Caco-2 (cell line): ENCODE measurements at regions not wholly inside any gene's neighbourhood (a gene's known extent, or its start where the extent isn't known, plus 50 kb on each side); places are given as distances from the start of the nearest gene placed in this dataset.

Experiments used
- BruUV-seq: library from RNA; stranded (reverse); fragments of 400-500 nt; replicated peaks from 2 replicates; lab custom pipeline; 2021; lab: Mats Ljungman, UMichigan
- CTCF ChIA-PET: fragments of 300-600 bp; sonication (Branson Sonifier 250); formaldehyde crosslinking; loops from one replicate; lab custom pipeline; 2022; ENCODE audit warnings: antibody characterized with exemption; lab: Charles Lee
- POLR2A ChIA-PET: fragments of 300-600 bp; sonication (Branson Sonifier 250); formaldehyde crosslinking; loops from one replicate; lab custom pipeline; 2022; ENCODE audit warnings: antibody characterized with exemption; lab: Charles Lee
- DNase-seq, 2 experiments: peaks; one replicate each; pipeline versions ENCODE4 v3.0.0 to v3.0.0-alpha.2; 2020 to 2022
- H3K27me3 ChIP-seq: replicated peaks from 2 replicates; pipeline ENCODE4 v1.6.0; 2011; ENCODE audit warnings: low read length; ENCODE audit not compliant: control insufficient read depth, insufficient read depth
- H3K36me3 ChIP-seq: 2 replicates; pipeline ENCODE4 v1.5.1; 2011; ENCODE audit warnings: low read length; ENCODE audit not compliant: control insufficient read depth, insufficient read depth
- H3K4me1 ChIP-seq: fragments of 250-450 bp; sonication (Bioruptor Pico); 2 replicates; pipeline ENCODE4 v1.5.1; 2020; ENCODE audit warnings: mild to moderate bottlenecking
- H3K4me3 ChIP-seq: 2 replicates; pipeline ENCODE4 v1.5.1; 2011; ENCODE audit warnings: low read depth, mild to moderate bottlenecking, control low read depth, low read length
- H3K9me3 ChIP-seq: fragments of 250-450 bp; sonication (Bioruptor Pico); 2 replicates; pipeline ENCODE4 v1.5.1; 2020; ENCODE audit warnings: mild to moderate bottlenecking, moderate library complexity
- H3K27ac Mint-ChIP-seq: one replicate; pipeline ENCODE4 v1.8.0; 2022; ENCODE audit warnings: mixed read lengths; ENCODE audit not compliant: unreplicated experiment
- H3K27me3 Mint-ChIP-seq: one replicate; pipeline ENCODE4 v1.8.0; 2022; ENCODE audit warnings: mixed read lengths; ENCODE audit not compliant: insufficient read depth, unreplicated experiment
- H3K36me3 Mint-ChIP-seq: one replicate; pipeline ENCODE4 v1.8.0; 2022; ENCODE audit warnings: mild to moderate bottlenecking, mixed read lengths; ENCODE audit not compliant: insufficient read depth, unreplicated experiment
- H3K4me1 Mint-ChIP-seq: one replicate; pipeline ENCODE4 v1.8.0; 2022; ENCODE audit warnings: low read depth, mixed read lengths; ENCODE audit not compliant: unreplicated experiment
- H3K4me3 Mint-ChIP-seq: one replicate; pipeline ENCODE4 v1.8.0; 2022; ENCODE audit warnings: mild to moderate bottlenecking, moderate library complexity, mixed read lengths; ENCODE audit not compliant: unreplicated experiment
- H3K9me3 Mint-ChIP-seq: one replicate; pipeline ENCODE4 v1.8.0; 2022; ENCODE audit warnings: mixed read lengths; ENCODE audit not compliant: unreplicated experiment
- intact Hi-C: fragments of 100-400 bp; cut with micrococcal nuclease; formaldehyde crosslinking; loops from one replicate; pipeline ENCODE4 v1.10.0; 2022; ENCODE audit not compliant: unreplicated experiment
- TF ChIP-seq, protein P1 (sequence below), 2 experiments: fragments of 200-600 bp in 1 of 2; IDR thresholded peaks; 1 replicate in 1 of 2; 2 replicates in 1 of 2; pipeline versions ENCODE4 v1.5.1 to v1.8.0; 2011 to 2022; ENCODE audit warnings: antibody characterized with exemption in 1 of 2, control low read depth in 1 of 2, inconsistent platforms in 1 of 2, low read depth in 1 of 2, low read length in 1 of 2, mild to moderate bottlenecking in 1 of 2, moderate library complexity in 1 of 2; ENCODE audit not compliant: insufficient read depth in 1 of 2, severe bottlenecking in 1 of 2, unreplicated experiment in 1 of 2

DNA sequence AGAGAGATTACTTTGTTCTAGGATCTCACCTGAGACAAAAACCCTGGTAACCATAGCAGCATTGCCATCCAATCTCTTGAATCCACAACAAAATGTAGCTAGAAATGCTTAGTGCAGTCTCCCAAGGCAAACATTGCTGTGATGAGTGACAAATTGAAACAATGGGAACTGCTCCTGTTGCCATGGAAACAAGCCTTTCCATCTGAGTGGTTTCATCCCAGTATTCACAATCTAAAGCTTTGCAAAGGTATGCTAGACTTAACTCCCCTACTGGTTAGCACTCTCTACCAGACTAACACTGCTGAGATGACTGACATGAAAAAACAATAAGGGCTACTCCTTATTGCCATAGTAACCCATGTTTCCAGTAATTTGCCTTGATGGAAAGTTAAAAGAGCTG lies 172.6 kb upstream of the CNTN3 start:
- TF ChIP-seq, protein P1, sequence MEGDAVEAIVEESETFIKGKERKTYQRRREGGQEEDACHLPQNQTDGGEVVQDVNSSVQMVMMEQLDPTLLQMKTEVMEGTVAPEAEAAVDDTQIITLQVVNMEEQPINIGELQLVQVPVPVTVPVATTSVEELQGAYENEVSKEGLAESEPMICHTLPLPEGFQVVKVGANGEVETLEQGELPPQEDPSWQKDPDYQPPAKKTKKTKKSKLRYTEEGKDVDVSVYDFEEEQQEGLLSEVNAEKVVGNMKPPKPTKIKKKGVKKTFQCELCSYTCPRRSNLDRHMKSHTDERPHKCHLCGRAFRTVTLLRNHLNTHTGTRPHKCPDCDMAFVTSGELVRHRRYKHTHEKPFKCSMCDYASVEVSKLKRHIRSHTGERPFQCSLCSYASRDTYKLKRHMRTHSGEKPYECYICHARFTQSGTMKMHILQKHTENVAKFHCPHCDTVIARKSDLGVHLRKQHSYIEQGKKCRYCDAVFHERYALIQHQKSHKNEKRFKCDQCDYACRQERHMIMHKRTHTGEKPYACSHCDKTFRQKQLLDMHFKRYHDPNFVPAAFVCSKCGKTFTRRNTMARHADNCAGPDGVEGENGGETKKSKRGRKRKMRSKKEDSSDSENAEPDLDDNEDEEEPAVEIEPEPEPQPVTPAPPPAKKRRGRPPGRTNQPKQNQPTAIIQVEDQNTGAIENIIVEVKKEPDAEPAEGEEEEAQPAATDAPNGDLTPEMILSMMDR (IDR thresholded peaks at IDR 0.05; ENCODE audit: insufficient read depth in 1 of 2, low read depth in 1 of 2, low read length in 1 of 2, severe bottlenecking in 1 of 2, unreplicated experiment in 1 of 2), result no peak
- H3K4me3 Mint-ChIP-seq, result no peak overlapping the region
- Histone ChIP-seq H3K36me3 (no peaks in the 10 kb centered on the region), H3K4me1 (no peaks in the 10 kb centered on the region), H3K4me3 (no peak overlapping the region), H3K27me3 (no peaks in the 10 kb centered on the region), H3K9me3 (no peaks in the 10 kb centered on the region)
- POLR2A ChIA-PET, result no interaction called here
- no peaks in the 10 kb centered on the region for H3K27me3 Mint-ChIP-seq
- H3K4me1 Mint-ChIP-seq, result no peaks in the 10 kb centered on the region
- H3K27ac Mint-ChIP-seq, result no peak overlapping the region
- CTCF ChIA-PET, result no interaction called here
- DNase-seq, result no peak
- H3K36me3 Mint-ChIP-seq, result no peaks in the 10 kb centered on the region
- BruUV-seq, result no TSS peak
- H3K9me3 Mint-ChIP-seq, result no peaks in the 10 kb centered on the region
- intact Hi-C loops, result no loop called here

DNA sequence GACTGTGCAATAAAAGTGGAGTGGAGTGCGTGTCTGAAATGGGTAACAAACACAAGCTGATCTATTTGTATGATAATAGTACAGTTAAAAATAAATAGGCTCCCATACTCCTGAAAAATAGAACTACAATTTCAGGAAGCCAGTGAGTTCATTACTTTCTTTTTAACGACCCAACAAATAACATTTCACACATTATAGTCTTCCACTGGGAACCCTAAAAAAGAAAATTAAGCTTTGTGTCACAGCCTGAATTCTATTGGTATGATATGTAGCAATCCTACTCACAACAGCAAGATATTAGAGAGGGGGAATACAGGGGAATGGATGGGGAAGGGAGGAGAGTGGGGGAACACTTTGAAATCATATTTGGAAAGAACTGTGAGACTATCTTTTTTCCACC lies 156.9 kb upstream of the CNTN3 start:
- POLR2A ChIA-PET, result no interaction called here
- Mint-ChIP-seq H3K4me3 (no peak overlapping the region), H3K9me3 (no peaks in the 10 kb centered on the region), H3K36me3 (no peaks in the 10 kb centered on the region), H3K27ac (no peak overlapping the region), H3K27me3 (no peaks in the 10 kb centered on the region), H3K4me1 (no peaks in the 10 kb centered on the region)
- Histone ChIP-seq H3K27me3 (no peaks in the 10 kb centered on the region), H3K4me3 (no peak overlapping the region), H3K9me3 (no peaks in the 10 kb centered on the region), H3K4me1 (no peaks in the 10 kb centered on the region), H3K36me3 (no peaks in the 10 kb centered on the region)
- CTCF ChIA-PET, result no interaction called here
- TF ChIP-seq, protein P1 (IDR thresholded peaks at IDR 0.05; ENCODE audit: insufficient read depth in 1 of 2, low read depth in 1 of 2, low read length in 1 of 2, severe bottlenecking in 1 of 2, unreplicated experiment in 1 of 2), result no peak
- intact Hi-C loops, result no loop called here
- no TSS peak for BruUV-seq
- DNase-seq, result no peak

DNA sequence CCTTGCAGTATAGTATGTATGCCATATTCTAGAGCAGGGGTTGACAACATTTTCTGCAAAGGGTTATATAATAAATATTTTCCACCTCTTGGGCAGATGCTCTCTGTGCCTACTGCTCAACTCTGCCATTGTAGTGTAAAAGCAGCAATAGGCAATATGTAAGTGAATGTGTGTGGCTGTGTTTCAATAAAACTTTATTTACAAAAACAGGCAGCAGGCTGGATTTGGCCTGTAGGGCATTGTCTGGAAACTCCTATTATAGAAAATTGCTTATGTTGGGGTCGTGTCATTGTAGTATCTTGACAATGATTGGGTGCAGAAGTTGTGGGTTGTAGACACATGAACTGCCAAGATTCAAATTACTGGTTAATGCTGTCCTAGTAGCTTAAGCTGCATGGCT lies 153.6 kb upstream of the CNTN3 start:
- POLR2A ChIA-PET, result no interaction called here
- H3K27me3 Mint-ChIP-seq, result no peaks in the 10 kb centered on the region
- no peaks in the 10 kb centered on the region for H3K9me3 Mint-ChIP-seq
- no peaks in the 10 kb centered on the region for H3K4me1 Mint-ChIP-seq
- no peak overlapping the region for H3K27ac Mint-ChIP-seq
- Histone ChIP-seq H3K4me1 (no peaks in the 10 kb centered on the region), H3K27me3 (no peaks in the 10 kb centered on the region), H3K36me3 (no peaks in the 10 kb centered on the region), H3K4me3 (no peak overlapping the region), H3K9me3 (no peaks in the 10 kb centered on the region)
- BruUV-seq, result no TSS peak
- CTCF ChIA-PET, result no interaction called here
- no peak overlapping the region for H3K4me3 Mint-ChIP-seq
- TF ChIP-seq, protein P1 (IDR thresholded peaks at IDR 0.05; ENCODE audit: insufficient read depth in 1 of 2, low read depth in 1 of 2, low read length in 1 of 2, severe bottlenecking in 1 of 2, unreplicated experiment in 1 of 2), result no peak
- H3K36me3 Mint-ChIP-seq, result no peaks in the 10 kb centered on the region
- intact Hi-C loops, result no loop called here
- DNase-seq, result no peak
